HepG2 (cell line): ENCODE measurements at regions not wholly inside any gene's neighbourhood (a gene's known extent, or its start where the extent isn't known, plus 50 kb on each side); places are given as distances from the start of the nearest gene placed in this dataset.

ENCODE experiments used
- ATAC-seq: fragments of 200-7000 bp; cut with Tn5 transposase; 3 replicates; pipeline ENCODE4 v1.9.1; 2020; ENCODE audit warnings: mild to moderate bottlenecking, moderate library complexity
- BruUV-seq: library from RNA; stranded (reverse); fragments of 400-500 nt; replicated peaks from 2 replicates; lab custom pipeline; 2021; lab: Mats Ljungman, UMichigan
- CTCF ChIA-PET: fragments of 300-600 bp; formaldehyde crosslinking; extraction: SDS; loops from one replicate; lab custom pipeline; 2021; ENCODE audit warnings: low total read pairs, inconsistent platforms, low intra/inter-chr PET ratio; lab: Yijun Ruan, JAX
- POLR2A ChIA-PET: fragments of 350-600 bp; sonication (Branson Sonifier 250); formaldehyde crosslinking; loops from one replicate; lab custom pipeline; 2020; ENCODE audit warnings: antibody characterized with exemption, inconsistent platforms; lab: Yijun Ruan, JAX
- DNase-seq: peaks from one replicate; pipeline ENCODE4 v3.0.0-alpha.2; 2015; ENCODE audit warnings: low spot score
- FAIRE-seq: peaks from 3 replicates; lab custom pipeline; 2011; peaks lifted over from hg19 to GRCh38; lab: Jason Lieb, UNC
- H2AFZ ChIP-seq: one replicate; pipeline ENCODE4 v1.6.1; 2011; ENCODE audit warnings: low read length, inconsistent platforms
- H3K27ac ChIP-seq: fragments of 300-600 bp; 3 replicates; pipeline ENCODE4 v1.8.0; 2011; ENCODE audit warnings: mixed run types, mild to moderate bottlenecking, mixed read lengths, low read length, inconsistent platforms; ENCODE audit not compliant: insufficient read depth; ENCODE audit errors: extremely low read length
- H3K27me3 ChIP-seq, 2 experiments: fragments of 200-600 bp in 1 of 2; 2 replicates in 1 of 2; 3 replicates in 1 of 2; pipeline versions ENCODE4 v1.6.0 to v1.8.0; 2011; ENCODE audit warnings: low read length in 2 of 2, mild to moderate bottlenecking in 2 of 2, moderate library complexity in 2 of 2, inconsistent platforms in 1 of 2; ENCODE audit not compliant: insufficient read depth in 2 of 2, control insufficient read depth in 1 of 2
- H3K36me3 ChIP-seq, 2 experiments: fragments of 200-600 bp in 1 of 2; replicated peaks in 1 of 2; 2 replicates in 1 of 2; 3 replicates in 1 of 2; pipeline versions ENCODE4 v1.5.1 to v1.8.0; 2011; ENCODE audit warnings: low read length in 2 of 2, inconsistent platforms in 1 of 2; ENCODE audit not compliant: insufficient read depth in 2 of 2, control insufficient read depth in 1 of 2
- H3K4me1 ChIP-seq: 2 replicates; pipeline ENCODE4 v1.5.1; 2012; ENCODE audit warnings: low read length, inconsistent platforms; ENCODE audit not compliant: insufficient read depth
- H3K4me2 ChIP-seq: 2 replicates; pipeline ENCODE4 v1.6.0; 2011; ENCODE audit warnings: low read depth, low read length, inconsistent platforms
- H3K4me3 ChIP-seq, 3 experiments: fragments of 200-600 bp in 1 of 3; sonication (generic), shearing (Covaris generic) in 1 of 3; replicated peaks in 1 of 3; 2 replicates each; pipeline ENCODE4 v1.5.1; 2011 to 2016; ENCODE audit warnings: low read length in 3 of 3, inconsistent platforms in 2 of 3, low read depth in 2 of 3, mild to moderate bottlenecking in 2 of 3, control low read depth in 1 of 3, mixed read lengths in 1 of 3; ENCODE audit not compliant: insufficient read depth in 1 of 3
- H3K79me2 ChIP-seq: one replicate; pipeline ENCODE4 v1.6.1; 2011; ENCODE audit warnings: low read length, inconsistent platforms; ENCODE audit not compliant: insufficient read depth
- H3K9ac ChIP-seq: 2 replicates; pipeline ENCODE4 v1.6.0; 2011; ENCODE audit warnings: mild to moderate bottlenecking, low read depth, low read length, inconsistent platforms; ENCODE audit not compliant: insufficient read depth
- H3K9me3 ChIP-seq: 2 replicates; pipeline ENCODE4 v1.5.1; 2012; ENCODE audit warnings: mild to moderate bottlenecking, low read length
- H4K20me1 ChIP-seq: 2 replicates; pipeline ENCODE4 v1.6.0; 2011; ENCODE audit warnings: inconsistent platforms, mild to moderate bottlenecking, low read length, moderate library complexity; ENCODE audit not compliant: insufficient read depth
- BCL6 ChIP-seq: IDR thresholded peaks from 2 replicates; pipeline ENCODE4 v1.6.1; 2016; ENCODE audit warnings: missing genetic modification reagents, missing compliant biosample characterization
- EED ChIP-seq: sonication (generic); formaldehyde crosslinking; IDR thresholded peaks from 2 replicates; pipeline ENCODE4 v1.5.0; 2020; ENCODE audit warnings: mild to moderate bottlenecking, missing genetic modification reagents
- ESRRA ChIP-seq: sonication (generic); formaldehyde crosslinking; IDR thresholded peaks from 2 replicates; pipeline ENCODE4 v1.5.1; 2020; ENCODE audit warnings: mild to moderate bottlenecking, low read depth, missing genetic modification reagents
- HDAC6 ChIP-seq: fragments of 200-600 bp; sonication (generic); IDR thresholded peaks from 2 replicates; pipeline ENCODE4 v1.7.0; 2017; ENCODE audit warnings: mild to moderate bottlenecking, antibody characterized with exemption, low read length, low read depth
- PCBP2 ChIP-seq: fragments of 200-400 bp; formaldehyde crosslinking; optimal IDR thresholded peaks from 2 replicates; pipeline ENCODE3; 2018; ENCODE audit warnings: low read length, low read depth; ENCODE audit not compliant: poor library complexity, severe bottlenecking
- RARA ChIP-seq: IDR thresholded peaks from 2 replicates; pipeline ENCODE4 v1.6.1; 2016; ENCODE audit warnings: missing genetic modification reagents, missing compliant biosample characterization
- SMYD3 ChIP-seq: sonication (generic); formaldehyde crosslinking; IDR thresholded peaks from 2 replicates; pipeline ENCODE4 v1.8.1; 2023; ENCODE audit warnings: mild to moderate bottlenecking, missing genetic modification reagents
- ZC3H4 ChIP-seq: sonication (generic); formaldehyde crosslinking; IDR thresholded peaks from 2 replicates; pipeline ENCODE4 v1.4.0; 2020; ENCODE audit warnings: missing genetic modification reagents, borderline replicate concordance
- ZFP37 ChIP-seq: sonication (generic); formaldehyde crosslinking; IDR thresholded peaks from 2 replicates; pipeline ENCODE4 v1.4.0; 2020; ENCODE audit warnings: missing genetic modification reagents, borderline replicate concordance
- ZNF136 ChIP-seq: sonication (generic); formaldehyde crosslinking; IDR thresholded peaks from 2 replicates; pipeline ENCODE4 v1.8.1; 2022; ENCODE audit warnings: low read depth, mild to moderate bottlenecking, moderate library complexity, missing genetic modification reagents
- ZNF138 ChIP-seq: sonication (generic); formaldehyde crosslinking; IDR thresholded peaks from 2 replicates; pipeline ENCODE4 v1.5.0; 2020; ENCODE audit warnings: mild to moderate bottlenecking, low read depth, missing genetic modification reagents
- ZNF749 ChIP-seq: sonication (generic); formaldehyde crosslinking; IDR thresholded peaks from 2 replicates; pipeline ENCODE4 v1.8.0; 2022; ENCODE audit warnings: mild to moderate bottlenecking, missing genetic modification reagents, moderate library complexity, borderline replicate concordance
- WGBS: methylation state at CpG from one replicate; pipeline ENCODE4 v1.1.6; 2017; ENCODE audit warnings: low lambda C conversion rate; 5-methylcytosine and 5-hydroxymethylcytosine counted together
- in situ Hi-C: cut with HindIII; loops from 2 replicates; pipeline ENCODE4 v1.10.0; 2017; ENCODE audit warnings: low pct_unique_long_range_greater_than_20kb; ENCODE audit not compliant: extremely low pct_ligation_motif_present
- intact Hi-C: fragments of 100-400 bp; cut with micrococcal nuclease; formaldehyde crosslinking; loops from one replicate; pipeline ENCODE4 v1.10.0; 2022; ENCODE audit not compliant: unreplicated experiment
- TF ChIP-seq, protein P1 (sequence below): sonication (generic); formaldehyde crosslinking; IDR thresholded peaks from 2 replicates; pipeline ENCODE4 v1.5.1; 2020; ENCODE audit warnings: missing genetic modification reagents, mild to moderate bottlenecking, borderline replicate concordance
- TF ChIP-seq, protein P2 (sequence below): sonication (generic); formaldehyde crosslinking; IDR thresholded peaks from 2 replicates; pipeline ENCODE4 v1.5.0; 2020; ENCODE audit warnings: mild to moderate bottlenecking, missing genetic modification reagents
- TF ChIP-seq, protein P3 (sequence below): sonication (generic); formaldehyde crosslinking; IDR thresholded peaks from 2 replicates; pipeline ENCODE4 v1.8.1; 2023; ENCODE audit warnings: mild to moderate bottlenecking, moderate library complexity, missing genetic modification reagents
- TF ChIP-seq, protein P4 (sequence below): sonication (generic); formaldehyde crosslinking; IDR thresholded peaks from 2 replicates; pipeline ENCODE4 v1.4.0; 2020; ENCODE audit warnings: missing genetic modification reagents
- TF ChIP-seq, protein P5 (sequence below): sonication (generic); formaldehyde crosslinking; IDR thresholded peaks from 2 replicates; pipeline ENCODE4 v1.8.0; 2022; ENCODE audit warnings: mild to moderate bottlenecking, missing genetic modification reagents, borderline replicate concordance

DNA sequence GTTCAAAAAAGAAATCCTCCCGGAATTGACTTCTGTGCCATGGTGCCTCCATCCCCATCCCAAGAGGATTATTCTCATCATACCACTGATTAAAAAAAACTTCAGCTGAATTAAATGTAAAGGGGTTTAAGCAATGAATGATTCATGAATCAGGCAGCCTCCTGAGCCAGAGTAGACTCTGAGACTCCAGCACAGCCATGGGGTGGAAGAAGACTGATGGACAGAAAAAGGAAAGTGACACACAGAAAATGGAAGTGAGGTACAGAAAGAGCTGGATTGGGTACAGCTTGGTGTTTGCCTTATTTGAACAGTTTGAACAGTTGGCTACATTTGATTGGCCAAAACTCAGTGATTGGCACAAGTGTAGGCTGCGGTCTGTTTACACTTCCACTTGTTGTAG, 224.8 kb upstream of the ATP10A start:
- Histone ChIP-seq H2AFZ (no peak overlapping the region), H4K20me1 (no peaks in the 10 kb centered on the region), H3K4me2 (no peak overlapping the region), H3K27ac (no peak overlapping the region), H3K9me3 (no peaks in the 10 kb centered on the region), H3K79me2 (no peaks in the 10 kb centered on the region), H3K4me3 (no peak overlapping the region), H3K36me3 (no peaks in the 10 kb centered on the region), H3K9ac (no peak overlapping the region), H3K4me1 (peaks cover 7% of the 10 kb centered on the region), H3K27me3 (no peaks in the 10 kb centered on the region; a peak in 1 of 5 replicates)
- intact Hi-C loops (no loop called here), in situ Hi-C loops (no loop called here)
- FAIRE-seq (no peak), ATAC-seq (no peak), DNase-seq (no peak)
- WGBS: 3% methylated on average over 2 of the region's 2 CpGs
- no peak for TF ChIP-seq ESRRA (CRISPR knock-in tag)
- no peak for TF ChIP-seq ZNF749
- TF ChIP-seq ZC3H4 (CRISPR knock-in tag): no peak
- TF ChIP-seq, protein P1, sequence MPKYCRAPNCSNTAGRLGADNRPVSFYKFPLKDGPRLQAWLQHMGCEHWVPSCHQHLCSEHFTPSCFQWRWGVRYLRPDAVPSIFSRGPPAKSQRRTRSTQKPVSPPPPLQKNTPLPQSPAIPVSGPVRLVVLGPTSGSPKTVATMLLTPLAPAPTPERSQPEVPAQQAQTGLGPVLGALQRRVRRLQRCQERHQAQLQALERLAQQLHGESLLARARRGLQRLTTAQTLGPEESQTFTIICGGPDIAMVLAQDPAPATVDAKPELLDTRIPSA (CRISPR knock-in tag): no peak
- TF ChIP-seq ZFP37: no peak
- TF ChIP-seq BCL6 (CRISPR knock-in tag): no peak
- no peak for TF ChIP-seq ZNF136 (CRISPR knock-in tag)
- no peak for TF ChIP-seq SMYD3 (CRISPR knock-in tag)
- TF ChIP-seq ZNF138: no peak
- TF ChIP-seq, protein P2, sequence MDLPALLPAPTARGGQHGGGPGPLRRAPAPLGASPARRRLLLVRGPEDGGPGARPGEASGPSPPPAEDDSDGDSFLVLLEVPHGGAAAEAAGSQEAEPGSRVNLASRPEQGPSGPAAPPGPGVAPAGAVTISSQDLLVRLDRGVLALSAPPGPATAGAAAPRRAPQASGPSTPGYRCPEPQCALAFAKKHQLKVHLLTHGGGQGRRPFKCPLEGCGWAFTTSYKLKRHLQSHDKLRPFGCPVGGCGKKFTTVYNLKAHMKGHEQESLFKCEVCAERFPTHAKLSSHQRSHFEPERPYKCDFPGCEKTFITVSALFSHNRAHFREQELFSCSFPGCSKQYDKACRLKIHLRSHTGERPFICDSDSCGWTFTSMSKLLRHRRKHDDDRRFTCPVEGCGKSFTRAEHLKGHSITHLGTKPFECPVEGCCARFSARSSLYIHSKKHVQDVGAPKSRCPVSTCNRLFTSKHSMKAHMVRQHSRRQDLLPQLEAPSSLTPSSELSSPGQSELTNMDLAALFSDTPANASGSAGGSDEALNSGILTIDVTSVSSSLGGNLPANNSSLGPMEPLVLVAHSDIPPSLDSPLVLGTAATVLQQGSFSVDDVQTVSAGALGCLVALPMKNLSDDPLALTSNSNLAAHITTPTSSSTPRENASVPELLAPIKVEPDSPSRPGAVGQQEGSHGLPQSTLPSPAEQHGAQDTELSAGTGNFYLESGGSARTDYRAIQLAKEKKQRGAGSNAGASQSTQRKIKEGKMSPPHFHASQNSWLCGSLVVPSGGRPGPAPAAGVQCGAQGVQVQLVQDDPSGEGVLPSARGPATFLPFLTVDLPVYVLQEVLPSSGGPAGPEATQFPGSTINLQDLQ (CRISPR knock-in tag): no peak
- TF ChIP-seq, protein P3, sequence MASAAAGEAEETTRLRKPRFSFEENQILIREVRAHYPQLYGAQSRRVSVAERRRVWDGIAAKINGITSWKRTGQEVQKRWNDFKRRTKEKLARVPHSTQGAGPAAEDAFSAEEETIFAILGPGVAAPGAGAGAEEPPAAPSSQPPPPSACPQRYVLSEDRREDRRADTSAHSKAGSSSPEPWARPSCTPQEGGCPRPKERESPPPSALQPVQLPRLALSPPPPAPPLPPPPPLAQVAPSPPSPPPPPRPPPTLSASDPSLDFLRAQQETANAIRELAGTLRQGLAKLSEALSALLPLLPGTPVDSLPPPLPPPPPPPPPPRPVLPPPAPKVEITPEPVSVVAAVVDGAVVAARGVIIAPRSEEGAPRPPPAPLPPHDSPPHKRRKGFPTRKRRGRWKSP (CRISPR knock-in tag): no peak
- no peak for TF ChIP-seq PCBP2
- TF ChIP-seq, protein P4, sequence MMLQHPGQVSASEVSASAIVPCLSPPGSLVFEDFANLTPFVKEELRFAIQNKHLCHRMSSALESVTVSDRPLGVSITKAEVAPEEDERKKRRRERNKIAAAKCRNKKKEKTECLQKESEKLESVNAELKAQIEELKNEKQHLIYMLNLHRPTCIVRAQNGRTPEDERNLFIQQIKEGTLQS (CRISPR knock-in tag): no peak
- TF ChIP-seq EED (CRISPR knock-in tag): no peak
- TF ChIP-seq, protein P5, sequence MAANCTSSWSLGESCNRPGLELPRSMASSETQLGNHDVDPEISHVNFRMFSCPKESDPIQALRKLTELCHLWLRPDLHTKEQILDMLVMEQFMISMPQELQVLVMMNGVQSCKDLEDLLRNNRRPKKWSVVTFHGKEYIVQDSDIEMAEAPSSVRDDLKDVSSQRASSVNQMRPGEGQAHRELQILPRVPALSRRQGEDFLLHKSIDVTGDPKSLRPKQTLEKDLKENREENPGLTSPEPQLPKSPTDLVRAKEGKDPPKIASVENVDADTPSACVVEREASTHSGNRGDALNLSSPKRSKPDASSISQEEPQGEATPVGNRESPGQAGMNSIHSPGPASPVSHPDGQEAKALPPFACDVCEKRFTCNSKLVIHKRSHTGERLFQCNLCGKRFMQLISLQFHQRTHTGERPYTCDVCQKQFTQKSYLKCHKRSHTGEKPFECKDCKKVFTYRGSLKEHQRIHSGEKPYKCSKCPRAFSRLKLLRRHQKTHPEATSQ (CRISPR knock-in tag): no peak
- TF ChIP-seq HDAC6: no peak
- TF ChIP-seq RARA (CRISPR knock-in tag): no peak
- no TSS peak for BruUV-seq
- ChIA-PET POLR2A (no interaction called here), CTCF (no interaction called here)
